ENCODE measurements at regions not wholly inside any gene's neighbourhood (a gene's known extent, or its start where the extent isn't known, plus 50 kb on each side); places are given as distances from the start of the nearest gene placed in this dataset.

GRCh38 chr12:90253136-90253535, 544.5 kb upstream of the ATP2B1 start:
- Histone ChIP-seq H3K79me2 (ENCODE audit: insufficient read depth, low read length) (no peaks in the 10 kb centered on the region), H3K23me2 (ENCODE audit: insufficient read length, low read depth, low read length, poor library complexity, severe bottlenecking) (no peaks in the 10 kb centered on the region), H3K27ac (ENCODE audit: insufficient read length, low read depth, low read length) (no peak overlapping the region), H3K18ac (ENCODE audit: insufficient read length, low read depth, low read length) (no peak overlapping the region), H2BK12ac (ENCODE audit: insufficient read length, low read depth, low read length) (no peak overlapping the region), H2BK20ac (ENCODE audit: low read depth, low read length, poor library complexity, severe bottlenecking) (no peak overlapping the region), H2BK5ac (ENCODE audit: insufficient read length, low read length) (no peak overlapping the region), H3K14ac (ENCODE audit: insufficient read depth, low read length) (no peak overlapping the region), H3K4ac (ENCODE audit: low read depth, low read length) (no peak overlapping the region), H3K79me1 (ENCODE audit: insufficient read depth, low read depth, low read length, poor library complexity, severe bottlenecking) (no peaks in the 10 kb centered on the region), H4K5ac (ENCODE audit: insufficient read length, low read depth, low read length) (no peak overlapping the region), H3K4me1 (ENCODE audit: insufficient read depth, low read length) (no peaks in the 10 kb centered on the region), H3T11ph (ENCODE audit: low read length) (no peak overlapping the region), H4K8ac (replicated peaks; ENCODE audit: insufficient read length, low read depth, low read length) (no peak overlapping the region), H3K9ac (ENCODE audit: extremely low read depth, insufficient read length, low read length) (no peak overlapping the region), H4K91ac (ENCODE audit: insufficient read length, low read depth, low read length) (no peak overlapping the region), H3K27me3 (ENCODE audit: insufficient read depth, low read length) (no peaks in the 10 kb centered on the region), H2BK120ac (ENCODE audit: low read depth, low read length, poor library complexity, severe bottlenecking) (no peak overlapping the region), H3K4me2 (ENCODE audit: insufficient read depth, insufficient read length, low read length) (no peak overlapping the region), H3K56ac (ENCODE audit: insufficient read length, low read depth, low read length) (no peak overlapping the region), H4K20me1 (ENCODE audit: control insufficient read depth, insufficient read depth, insufficient read length) (no peaks in the 10 kb centered on the region), H2BK15ac (ENCODE audit: low read depth, low read length) (no peak overlapping the region), H2AK5ac (ENCODE audit: insufficient read length, low read length) (no peak overlapping the region), H3K23ac (ENCODE audit: insufficient read length, low read depth, low read length) (no peak overlapping the region), H3K9me3 (ENCODE audit: control insufficient read depth, low read depth, low read length) (no peaks in the 10 kb centered on the region), H2AFZ (ENCODE audit: low read length) (no peak overlapping the region)
- H3K4me3 Mint-ChIP-seq: no peak overlapping the region
- no CpG with 5 or more reads among the region's 4 CpGs for WGBS (ENCODE audit: extremely low coverage, insufficient read length, low lambda C conversion rate)
- no peaks in the 10 kb centered on the region for H3K36me3 Mint-ChIP-seq (ENCODE audit: insufficient read depth in 1 of 3, low read depth in 3 of 3)
- no peaks in the 10 kb centered on the region for H3K27me3 Mint-ChIP-seq (ENCODE audit: low read depth)
- no peak for TF ChIP-seq CTCF (conservative IDR thresholded peaks at IDR 0.05)
- peaks cover 0 to 2% of the 10 kb centered on the region in 2 experiments; a peak in 2 of 4 replicates for H3K4me1 Mint-ChIP-seq
- DNase-seq: no peak
- H3K9me3 Mint-ChIP-seq: no peaks in the 10 kb centered on the region
- no peak overlapping the region for H3K27ac Mint-ChIP-seq

All from H9 (cell line).